ENCODE measurements at regions not wholly inside any gene's neighbourhood (a gene's known extent, or its start where the extent isn't known, plus 50 kb on each side); places are given as distances from the start of the nearest gene placed in this dataset.

- no peak for TF ChIP-seq CTCF (IDR thresholded peaks at IDR 0.05 in 4 of 5, conservative IDR thresholded peaks at IDR 0.05 in 1 of 5)
- no peak for TF ChIP-seq POLR2A (IDR thresholded peaks at IDR 0.05)
Measured at GRCh38 chr3:102269406-102269805, 165.4 kb upstream of the ZPLD1 start.

All from gastrocnemius medialis (tissue), 4 donors.